Activated CD4-positive, CD25-positive, alpha-beta regulatory T cell treated with anti-CD3 and anti-CD28 coated beads, Interleukin-2, amount 50 U/mL, for 24 hours (primary cell): ENCODE measurements at regions not wholly inside any gene's neighbourhood (a gene's known extent, or its start where the extent isn't known, plus 50 kb on each side); places are given as distances from the start of the nearest gene placed in this dataset.

ENCODE experiments used
- ATAC-seq, 2 donors: fragments of 150-1000 bp; cut with Tn5 transposase; one replicate each; pipeline ENCODE4 v1.10.0; 2021; ENCODE audit warnings: mild to moderate bottlenecking in 1 of 2, moderate library complexity in 1 of 2

- ATAC-seq = peak; percentile 73 to 77
Observed at GRCh38 chr6:45830441-45831139, 185.1 kb downstream of the CLIC5 start.

GRCh38 chr6:45829873-45830272 is 185.8 kb downstream of the CLIC5 start:
- no peak for ATAC-seq

GRCh38 chr6:45827952-45828530 is 187.6 kb downstream of the CLIC5 start:
- ATAC-seq = no peak

DNA sequence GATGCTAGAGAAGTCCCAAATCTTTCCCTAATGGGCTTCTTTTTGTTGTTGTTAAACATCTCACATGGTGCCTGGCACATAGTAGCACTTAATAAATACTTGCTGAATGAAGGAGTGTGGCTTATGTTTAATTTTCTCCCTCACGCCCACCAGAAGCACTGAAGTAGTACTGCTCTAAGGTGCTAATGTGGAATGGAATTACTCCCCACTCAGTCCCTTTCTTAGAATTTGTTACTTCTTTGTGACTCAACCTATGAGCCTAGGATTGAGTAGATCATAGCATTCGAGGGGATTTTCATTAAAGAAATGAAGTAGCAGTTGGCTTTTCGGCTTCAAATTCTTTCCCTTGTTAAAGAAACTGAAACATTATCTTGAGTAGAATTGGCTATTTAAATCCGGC is 192.8 kb downstream of the CLIC5 start:
- ATAC-seq = peak; percentile 62 to 70

DNA sequence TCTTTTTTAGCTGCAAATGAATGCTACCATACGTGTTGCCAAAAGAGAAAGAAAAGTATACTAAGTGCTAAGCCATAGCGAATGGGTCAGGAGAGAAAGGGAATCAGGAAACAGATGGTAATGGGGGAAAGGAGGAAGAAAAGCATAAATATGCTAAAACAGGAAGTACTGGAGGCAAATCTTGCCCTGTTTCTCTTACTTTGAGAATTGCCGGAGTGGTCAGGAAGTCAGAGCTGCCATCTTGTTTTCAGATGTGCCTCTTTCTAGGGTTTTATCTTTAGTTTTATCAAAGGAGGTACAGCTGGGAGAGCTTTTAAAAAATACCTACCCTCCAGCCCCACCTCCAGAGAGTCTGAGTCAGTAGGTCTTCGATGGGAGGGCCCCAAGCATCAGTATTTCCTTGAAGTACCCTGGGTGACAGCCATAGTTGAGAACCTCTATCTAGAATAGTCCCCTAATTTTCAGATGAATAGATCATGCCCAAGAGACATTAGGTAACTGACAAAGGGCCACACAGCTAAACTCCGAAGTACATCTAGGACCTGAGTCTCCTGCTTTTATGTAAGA is 193.3 kb downstream of the CLIC5 start:
- ATAC-seq = peak; percentile 82 to 83

DNA sequence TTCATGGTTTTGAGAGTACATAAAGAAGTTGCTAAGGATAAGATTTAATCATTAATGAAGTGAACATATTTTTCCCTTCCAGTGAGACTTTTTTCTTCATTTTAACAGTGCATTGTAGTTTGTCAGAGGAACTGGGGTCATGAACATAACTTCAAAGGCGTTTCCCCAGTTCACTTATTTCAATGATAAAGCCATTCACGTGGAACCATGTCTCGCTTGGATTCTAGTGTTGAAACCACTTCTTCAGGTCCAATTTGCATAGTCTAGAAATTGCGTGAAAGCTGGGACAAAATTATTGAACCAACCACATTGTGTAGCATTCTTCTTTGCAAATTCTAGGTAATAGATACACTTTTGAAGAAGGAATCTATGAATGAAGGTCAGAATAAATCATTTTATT is 197.0 kb downstream of the CLIC5 start:
- ATAC-seq = no peak

GRCh38 chr6:45816674-45817297 is 198.9 kb downstream of the CLIC5 start:
- ATAC-seq = no peak

- no peak for ATAC-seq
Observed at GRCh38 chr6:45815466-45816125, 200.1 kb downstream of the CLIC5 start.

DNA sequence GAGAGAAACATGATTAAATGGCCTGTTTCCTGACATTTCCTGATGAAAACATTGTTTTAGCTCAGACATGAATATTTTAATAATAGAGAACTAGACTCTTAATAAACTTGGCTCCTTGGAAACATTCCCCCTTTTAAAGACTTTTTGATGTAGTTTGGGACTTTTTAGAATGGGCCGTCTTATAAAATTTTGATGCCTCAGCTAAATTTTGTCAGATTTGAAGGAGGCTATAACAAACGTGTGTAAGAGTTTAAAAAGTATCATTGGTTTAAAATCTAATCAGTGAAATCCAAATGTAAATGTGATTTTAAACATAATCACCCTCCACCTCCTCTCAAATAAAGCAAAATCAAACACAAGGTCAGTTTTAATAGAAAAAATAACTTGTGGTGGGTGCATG is 200.9 kb downstream of the CLIC5 start:
- ATAC-seq = no peak

DNA sequence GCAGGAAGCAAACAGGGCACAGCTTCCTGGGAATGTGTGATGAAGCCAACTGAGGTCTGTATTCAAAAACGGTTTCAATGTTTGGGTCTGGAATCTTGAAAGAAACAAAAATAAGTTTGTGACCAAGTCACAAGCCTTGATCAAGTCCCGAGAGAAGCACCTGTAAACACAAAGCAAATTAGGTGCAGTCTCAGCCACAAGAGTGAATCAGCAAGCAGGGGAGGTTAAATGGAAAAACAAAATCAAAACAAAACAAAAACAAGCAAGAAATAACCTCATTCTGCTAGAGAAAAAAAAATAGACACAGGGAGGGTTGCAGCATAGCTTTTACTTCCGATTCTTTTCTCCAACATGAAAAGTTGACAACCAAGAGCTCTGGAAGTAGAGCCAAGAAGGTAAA is 201.7 kb downstream of the CLIC5 start:
- no peak for ATAC-seq

- no peak for ATAC-seq
Observed at GRCh38 chr6:45812922-45813321, 202.7 kb downstream of the CLIC5 start.

DNA sequence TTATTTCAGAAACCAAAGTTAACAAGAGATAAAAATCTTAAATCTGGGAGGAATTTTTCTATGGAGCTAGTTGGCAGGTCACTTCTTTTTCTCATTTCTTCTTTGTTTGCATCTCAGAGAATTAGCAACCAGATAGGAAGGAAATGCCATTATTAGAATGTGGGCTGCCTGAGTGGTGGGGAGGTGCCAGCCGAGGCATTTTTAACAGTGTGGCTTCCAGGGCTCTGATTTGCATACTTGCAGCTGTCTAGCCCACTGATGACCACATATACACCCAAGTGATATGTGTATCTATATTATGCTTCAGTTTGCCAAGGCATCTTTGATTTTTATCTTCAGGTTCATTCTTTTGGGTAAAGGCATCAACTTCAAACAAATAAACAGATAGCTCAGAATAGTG is 206.7 kb downstream of the CLIC5 start:
- peak in 1 of 2 donors; percentile 20 for ATAC-seq

GRCh38 chr6:45808042-45808645 is 207.5 kb downstream of the CLIC5 start:
- ATAC-seq = no peak

- no peak for ATAC-seq
Observed at GRCh38 chr6:45807311-45808041, 208.2 kb downstream of the CLIC5 start.

- no peak for ATAC-seq
Observed at GRCh38 chr6:45806172-45806571, 209.5 kb downstream of the CLIC5 start.

DNA sequence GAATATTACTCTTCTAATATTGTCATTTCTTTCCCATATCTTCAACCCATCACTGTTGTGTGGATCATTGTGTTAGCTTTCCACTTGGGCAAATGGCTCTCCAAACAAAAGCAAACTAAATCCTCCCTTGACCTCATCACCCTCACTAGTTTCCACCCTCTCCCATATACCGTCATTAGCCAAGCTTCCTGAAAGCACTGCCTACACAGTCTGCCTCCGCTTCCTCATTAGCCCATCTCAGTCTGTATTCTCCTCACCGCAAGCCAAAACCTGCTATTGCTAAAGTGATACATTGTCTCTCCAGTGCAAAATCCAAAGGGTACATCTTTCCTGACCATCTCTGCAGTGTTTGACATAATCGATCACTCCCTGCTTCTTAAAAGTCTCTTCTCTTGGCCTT is 212.6 kb downstream of the CLIC5 start:
- ATAC-seq = no peak

DNA sequence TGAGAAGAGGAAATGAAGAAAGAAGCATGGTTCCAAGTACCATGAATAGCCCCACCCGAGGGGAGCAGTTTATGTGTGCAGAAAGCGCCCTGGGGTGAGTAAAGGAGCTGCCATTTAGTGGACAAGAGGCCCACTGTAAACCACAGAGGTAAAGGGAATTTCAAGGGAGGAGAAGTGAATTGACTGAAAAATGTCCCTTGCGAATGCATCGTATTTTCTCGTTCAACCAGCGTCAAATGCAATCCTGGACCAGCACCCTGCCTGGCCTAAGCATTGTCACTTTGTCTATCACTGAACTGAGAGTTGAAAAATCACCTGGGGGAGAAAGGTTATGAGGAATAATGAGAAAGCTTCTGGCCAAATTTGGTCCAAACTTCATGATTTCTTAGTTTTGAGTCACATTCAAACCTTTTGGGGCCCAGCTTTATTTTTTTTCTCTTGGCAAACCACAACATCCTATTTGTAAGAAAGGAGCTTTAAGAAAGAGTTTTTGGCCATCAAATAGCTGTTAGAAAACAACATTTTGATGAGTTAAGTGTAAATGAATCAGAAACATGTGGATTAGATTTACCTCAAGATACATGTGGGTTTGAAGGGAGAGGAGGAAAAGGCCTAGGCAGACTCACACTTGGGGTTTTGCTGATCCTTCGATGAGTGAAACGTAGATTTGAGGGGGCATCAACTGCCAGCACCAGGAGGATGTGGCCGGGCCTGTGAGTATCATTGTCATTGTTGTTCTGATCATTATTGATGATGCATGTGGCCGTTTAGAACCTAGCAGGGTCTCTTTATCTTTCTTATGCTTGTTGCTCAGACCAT is 214.0 kb downstream of the CLIC5 start:
- peak; percentile 59 to 79 for ATAC-seq

DNA sequence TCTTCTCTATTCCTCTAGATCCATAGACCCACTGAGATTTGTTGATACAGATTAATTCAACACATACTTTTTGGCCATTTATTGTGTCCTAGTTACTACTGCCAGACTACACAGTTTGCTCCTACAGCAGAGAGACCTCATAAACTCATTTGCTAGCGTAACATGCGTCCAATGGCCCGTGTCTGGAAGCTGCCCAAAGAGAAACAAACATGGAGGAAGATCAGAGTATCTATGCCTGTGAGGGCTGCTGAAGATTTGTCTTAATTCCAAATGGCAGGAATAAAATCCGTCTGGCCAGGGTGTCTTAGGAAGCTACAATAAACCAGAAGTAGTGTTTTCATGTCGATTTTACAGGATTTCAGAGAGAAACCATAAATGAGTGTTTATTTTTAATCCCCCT is 214.7 kb downstream of the CLIC5 start:
- ATAC-seq = no peak

GRCh38 chr6:45795678-45796077 is 220.0 kb downstream of the CLIC5 start:
- ATAC-seq = no peak

GRCh38 chr6:45794465-45794864 is 221.2 kb downstream of the CLIC5 start:
- no peak for ATAC-seq
